HEK293 (cell line): ENCODE measurements at regions not wholly inside any gene's neighbourhood (a gene's known extent, or its start where the extent isn't known, plus 50 kb on each side); places are given as distances from the start of the nearest gene placed in this dataset.

Experiments used
- CTCF ChIA-PET: fragments of 350-600 bp; formaldehyde crosslinking; extraction: SDS; loops from one replicate; lab custom pipeline; 2021; ENCODE audit warnings: antibody characterized with exemption; lab: Yijun Ruan, JAX
- POLR2A ChIA-PET: fragments of 300-600 bp; formaldehyde crosslinking; extraction: SDS; loops from one replicate; lab custom pipeline; 2020; ENCODE audit warnings: antibody characterized with exemption, inconsistent platforms; lab: Yijun Ruan, JAX
- H3K27ac ChIP-seq: fragments of 200-500 bp; sonication (Bioruptor generic); 2 replicates; pipeline ENCODE4 v1.5.1; 2014; ENCODE audit warnings: low read depth, low read length, control low read depth, inconsistent platforms; ENCODE audit errors: extremely low read depth
- H3K36me3 ChIP-seq, 2 experiments: fragments of 200-500 bp in 1 of 2; sonication (Bioruptor generic) in 1 of 2; 1 replicate in 1 of 2; 2 replicates in 1 of 2; pipeline ENCODE4 v1.5.1; 2014 to 2017; ENCODE audit warnings: inconsistent platforms in 2 of 2, low read length in 2 of 2; ENCODE audit not compliant: control insufficient read depth in 2 of 2, insufficient read depth in 1 of 2
- H3K4me1 ChIP-seq: fragments of 200-500 bp; sonication (Bioruptor generic); 2 replicates; pipeline ENCODE4 v1.5.1; 2014; ENCODE audit warnings: mild to moderate bottlenecking, low read length, inconsistent platforms; ENCODE audit not compliant: control insufficient read depth, insufficient read depth
- H3K4me3 ChIP-seq: 2 replicates; pipeline ENCODE4 v1.5.1; 2011; ENCODE audit warnings: low read depth, mild to moderate bottlenecking, control low read depth, low read length, moderate library complexity
- H3K9me3 ChIP-seq: fragments of 200-500 bp; sonication (Bioruptor generic); 2 replicates; pipeline ENCODE4 v1.5.1; 2014; ENCODE audit warnings: low read depth, low read length, inconsistent platforms; ENCODE audit not compliant: control insufficient read depth, insufficient read depth
- ELK4 ChIP-seq: IDR thresholded peaks from 2 replicates; pipeline ENCODE4 v1.6.1; 2011; ENCODE audit warnings: mild to moderate bottlenecking, low read depth, low read length, borderline replicate concordance
- GFI1B ChIP-seq: fragments of 450-650 bp; formaldehyde crosslinking; IDR thresholded peaks from 2 replicates; pipeline ENCODE4 v1.5.1; 2016; ENCODE audit warnings: missing biosample characterization, missing genetic modification characterization
- GLI4 ChIP-seq: fragments of 450-650 bp; formaldehyde crosslinking; IDR thresholded peaks from 2 replicates; pipeline ENCODE4 v1.5.1; 2016; ENCODE audit warnings: missing biosample characterization, missing genetic modification characterization
- KLF17 ChIP-seq: fragments of 450-650 bp; formaldehyde crosslinking; IDR thresholded peaks from 2 replicates; pipeline ENCODE4 v1.5.1; 2016; ENCODE audit warnings: missing biosample characterization, missing genetic modification characterization
- KLF7 ChIP-seq: fragments of 450-650 bp; formaldehyde crosslinking; IDR thresholded peaks from 2 replicates; pipeline ENCODE4 v1.5.1; 2016; ENCODE audit warnings: missing biosample characterization, missing genetic modification characterization, borderline replicate concordance
- MZF1 ChIP-seq: fragments of 450-650 bp; formaldehyde crosslinking; IDR thresholded peaks from 2 replicates; pipeline ENCODE4 v1.5.1; 2017; ENCODE audit warnings: missing biosample characterization, missing genetic modification characterization, borderline replicate concordance
- PRDM1 ChIP-seq: fragments of 450-650 bp; formaldehyde crosslinking; IDR thresholded peaks from 2 replicates; pipeline ENCODE4; 2016; ENCODE audit warnings: missing biosample characterization, missing genetic modification characterization
- SETDB1 ChIP-seq: IDR thresholded peaks from one replicate; pipeline ENCODE4 v1.6.1; 2017; ENCODE audit warnings: mild to moderate bottlenecking, low read length, moderate library complexity, mixed read lengths; ENCODE audit not compliant: insufficient read length
- SP7 ChIP-seq: fragments of 450-650 bp; formaldehyde crosslinking; IDR thresholded peaks from 2 replicates; pipeline ENCODE4 v1.5.1; 2016; ENCODE audit warnings: missing biosample characterization, missing genetic modification characterization
- TCF7L2 ChIP-seq: IDR thresholded peaks from 2 replicates; pipeline ENCODE4 v1.6.1; 2011; ENCODE audit warnings: low read depth, mild to moderate bottlenecking, inconsistent platforms, low read length, moderate library complexity, borderline replicate concordance
- YY1 ChIP-seq: fragments of 450-650 bp; formaldehyde crosslinking; IDR thresholded peaks from 2 replicates; pipeline ENCODE4 v1.5.1; 2018; ENCODE audit warnings: missing biosample characterization, missing genetic modification characterization
- ZBTB48 ChIP-seq: fragments of 450-650 bp; formaldehyde crosslinking; IDR thresholded peaks from 2 replicates; pipeline ENCODE4 v1.5.1; 2016; ENCODE audit warnings: missing biosample characterization, missing genetic modification characterization
- ZBTB8A ChIP-seq: fragments of 450-650 bp; formaldehyde crosslinking; IDR thresholded peaks from 2 replicates; pipeline ENCODE4 v1.5.1; 2016; ENCODE audit warnings: missing biosample characterization, missing genetic modification characterization
- ZNF138 ChIP-seq: fragments of 450-650 bp; formaldehyde crosslinking; IDR thresholded peaks from 2 replicates; pipeline ENCODE4 v1.5.1; 2016; ENCODE audit warnings: missing biosample characterization, missing genetic modification characterization, borderline replicate concordance
- ZNF221 ChIP-seq: fragments of 450-650 bp; formaldehyde crosslinking; IDR thresholded peaks from 2 replicates; pipeline ENCODE4 v1.5.1; 2017; ENCODE audit warnings: missing biosample characterization, missing genetic modification characterization, borderline replicate concordance
- ZNF239 ChIP-seq: fragments of 450-650 bp; formaldehyde crosslinking; IDR thresholded peaks from 2 replicates; pipeline ENCODE4 v1.5.1; 2016; ENCODE audit warnings: missing biosample characterization, missing genetic modification characterization
- ZNF266 ChIP-seq: fragments of 450-650 bp; formaldehyde crosslinking; IDR thresholded peaks from 2 replicates; pipeline ENCODE4 v1.5.1; 2016; ENCODE audit warnings: missing biosample characterization, missing genetic modification characterization, low read depth
- ZNF302 ChIP-seq: fragments of 450-650 bp; formaldehyde crosslinking; IDR thresholded peaks from 2 replicates; pipeline ENCODE4 v1.5.1; 2016; ENCODE audit warnings: missing biosample characterization, missing genetic modification characterization, low read depth
- ZNF311 ChIP-seq: fragments of 450-650 bp; formaldehyde crosslinking; IDR thresholded peaks from 2 replicates; pipeline ENCODE4 v1.5.1; 2017; ENCODE audit warnings: missing biosample characterization, missing genetic modification characterization, borderline replicate concordance
- ZNF341 ChIP-seq: fragments of 450-650 bp; formaldehyde crosslinking; IDR thresholded peaks from 2 replicates; pipeline ENCODE4; 2016; ENCODE audit warnings: low read depth, missing biosample characterization, missing genetic modification characterization
- ZNF473 ChIP-seq: fragments of 450-650 bp; formaldehyde crosslinking; IDR thresholded peaks from 2 replicates; pipeline ENCODE4 v1.5.1; 2017; ENCODE audit warnings: missing biosample characterization, missing genetic modification characterization
- ZNF48 ChIP-seq: fragments of 450-650 bp; formaldehyde crosslinking; IDR thresholded peaks from 2 replicates; pipeline ENCODE4 v1.5.1; 2016; ENCODE audit warnings: missing biosample characterization, missing genetic modification characterization
- ZNF530 ChIP-seq: fragments of 450-650 bp; formaldehyde crosslinking; IDR thresholded peaks from 2 replicates; pipeline ENCODE4 v1.5.1; 2016; ENCODE audit warnings: low read depth, missing biosample characterization, missing genetic modification characterization
- ZNF548 ChIP-seq: fragments of 450-650 bp; formaldehyde crosslinking; IDR thresholded peaks from 2 replicates; pipeline ENCODE4 v1.5.1; 2016; ENCODE audit warnings: missing biosample characterization, missing genetic modification characterization
- ZNF596 ChIP-seq: fragments of 450-650 bp; IDR thresholded peaks from 2 replicates; pipeline ENCODE4 v1.5.0; 2018; ENCODE audit warnings: missing biosample characterization, mild to moderate bottlenecking, missing genetic modification characterization, moderate library complexity
- ZNF658 ChIP-seq: fragments of 450-650 bp; formaldehyde crosslinking; IDR thresholded peaks from 2 replicates; pipeline ENCODE4; 2016; ENCODE audit warnings: missing biosample characterization, missing genetic modification characterization
- ZNF670 ChIP-seq: fragments of 450-650 bp; formaldehyde crosslinking; IDR thresholded peaks from 2 replicates; pipeline ENCODE4 v1.5.1; 2016; ENCODE audit warnings: missing biosample characterization, missing genetic modification characterization, low read depth
- ZNF677 ChIP-seq: fragments of 450-650 bp; IDR thresholded peaks from 2 replicates; pipeline ENCODE4 v1.5.0; 2018; ENCODE audit warnings: missing biosample characterization, mild to moderate bottlenecking, missing genetic modification characterization, moderate library complexity
- ZNF707 ChIP-seq: fragments of 450-650 bp; formaldehyde crosslinking; IDR thresholded peaks from 2 replicates; pipeline ENCODE4 v1.5.1; 2016; ENCODE audit warnings: missing biosample characterization, missing genetic modification characterization
- ZNF747 ChIP-seq: fragments of 450-650 bp; formaldehyde crosslinking; IDR thresholded peaks from 2 replicates; pipeline ENCODE4 v1.5.1; 2016; ENCODE audit warnings: missing biosample characterization, missing genetic modification characterization
- ZNF76 ChIP-seq: fragments of 450-650 bp; formaldehyde crosslinking; IDR thresholded peaks from 2 replicates; pipeline ENCODE4; 2016; ENCODE audit warnings: low read depth, missing biosample characterization, missing genetic modification characterization, borderline replicate concordance
- ZNF777 ChIP-seq: fragments of 450-650 bp; formaldehyde crosslinking; IDR thresholded peaks from 2 replicates; pipeline ENCODE4 v1.5.1; 2017; ENCODE audit warnings: missing biosample characterization, missing genetic modification characterization, borderline replicate concordance
- ZNF843 ChIP-seq: fragments of 450-650 bp; formaldehyde crosslinking; IDR thresholded peaks from 2 replicates; pipeline ENCODE4 v1.5.1; 2016; ENCODE audit warnings: missing biosample characterization, missing genetic modification characterization
- ZSCAN4 ChIP-seq: fragments of 450-650 bp; formaldehyde crosslinking; IDR thresholded peaks from 2 replicates; pipeline ENCODE4 v1.5.1; 2017; ENCODE audit warnings: missing biosample characterization, missing genetic modification characterization

- TF ChIP-seq ZNF239 (no peak), ZNF658 (tag by site-specific recombination) (no peak), ZNF473 (tag by site-specific recombination) (no peak), ELK4 (no peak), YY1 (no peak), ZNF707 (tag by site-specific recombination) (no peak)
- TF ChIP-seq, all 188 proteins: peak for 0
- ChIA-PET CTCF (no interaction called here), POLR2A (no interaction called here)
- no peaks in the 10 kb centered on the region for H3K36me3 ChIP-seq
- H3K9me3 ChIP-seq = no peaks in the 10 kb centered on the region
- H3K27ac ChIP-seq = no peak overlapping the region
- H3K4me1 ChIP-seq = no peaks in the 10 kb centered on the region
- H3K4me3 ChIP-seq = no peak overlapping the region
Observed at GRCh38 chr12:24304285-24304684, 354.8 kb upstream of the SOX5 start.

GRCh38 chr12:24302708-24303107, 353.2 kb upstream of the SOX5 start:
- ChIA-PET POLR2A (no interaction called here), CTCF (no interaction called here)
- Histone ChIP-seq H3K36me3 (no peaks in the 10 kb centered on the region), H3K4me3 (no peak overlapping the region), H3K4me1 (no peaks in the 10 kb centered on the region), H3K9me3 (no peaks in the 10 kb centered on the region), H3K27ac (no peak overlapping the region)
- TF ChIP-seq TCF7L2 = no peak
- TF ChIP-seq ZNF596 (tag by site-specific recombination) = no peak
- no peak for TF ChIP-seq ZNF670 (tag by site-specific recombination)
- no peak for TF ChIP-seq PRDM1 (tag by site-specific recombination)
- TF ChIP-seq ZNF747 (tag by site-specific recombination) = no peak
- no peak for TF ChIP-seq ZNF341 (tag by site-specific recombination)
- TF ChIP-seq ZNF221 (tag by site-specific recombination) = no peak
- no peak for TF ChIP-seq ZNF311
- no peak for TF ChIP-seq MZF1 (tag by site-specific recombination)
- TF ChIP-seq SP7 (tag by site-specific recombination) = no peak
- no peak for TF ChIP-seq ZBTB8A (tag by site-specific recombination)
- no peak for TF ChIP-seq ZSCAN4 (tag by site-specific recombination)
- TF ChIP-seq KLF17 (tag by site-specific recombination) = no peak
- TF ChIP-seq SETDB1 = no peak
- no peak for TF ChIP-seq ZNF677 (tag by site-specific recombination)

GRCh38 chr12:24297516-24297915, 348.0 kb upstream of the SOX5 start:
- POLR2A ChIA-PET = no interaction called here
- Histone ChIP-seq H3K9me3 (no peaks in the 10 kb centered on the region), H3K27ac (no peak overlapping the region), H3K36me3 (no peaks in the 10 kb centered on the region), H3K4me3 (no peak overlapping the region), H3K4me1 (no peaks in the 10 kb centered on the region)
- CTCF ChIA-PET = interaction anchor here (0.5 to 0.6 kb wide), 4 partner anchors 214 to 1324 kb away, joined by 3 to 6 read pairs (median 3); no protein-coding TSS in a partner anchor
- no peak for TF ChIP-seq KLF7 (tag by site-specific recombination)
- no peak for TF ChIP-seq ZNF302
- no peak for TF ChIP-seq ZNF548 (tag by site-specific recombination)
- TF ChIP-seq ZBTB48 (tag by site-specific recombination) = no peak
- TF ChIP-seq ZNF266 (tag by site-specific recombination) = no peak
- TF ChIP-seq ZNF530 (tag by site-specific recombination) = no peak
- TF ChIP-seq ZNF138 (tag by site-specific recombination) = no peak
- no peak for TF ChIP-seq ZNF777 (tag by site-specific recombination)
- TF ChIP-seq ZNF76 (tag by site-specific recombination) = no peak
- TF ChIP-seq GFI1B (tag by site-specific recombination) = no peak
- TF ChIP-seq ZNF843 (tag by site-specific recombination) = no peak
- no peak for TF ChIP-seq GLI4 (tag by site-specific recombination)
- TF ChIP-seq ZNF48 (tag by site-specific recombination) = no peak
